H1 (cell line): ENCODE measurements at regions not wholly inside any gene's neighbourhood (a gene's known extent, or its start where the extent isn't known, plus 50 kb on each side); places are given as distances from the start of the nearest gene placed in this dataset.

Experiments used
- CTCF ChIA-PET: fragments of 300-600 bp; sonication (Branson Sonifier 250); formaldehyde crosslinking; loops from one replicate; lab custom pipeline; 2021; ENCODE audit not compliant: partially characterized antibody; lab: Charles Lee
- POLR2A ChIA-PET: fragments of 300-600 bp; sonication (Branson Sonifier 250); formaldehyde crosslinking; loops from one replicate; lab custom pipeline; 2021; ENCODE audit warnings: inconsistent platforms; ENCODE audit not compliant: partially characterized antibody; lab: Charles Lee
- DNase-seq, 2 experiments: peaks; one replicate each; pipeline versions ENCODE4 v3.0.0 to v3.0.0-alpha.2; 2010 to 2022; ENCODE audit warnings: low spot score in 2 of 2, low read depth in 1 of 2, mixed read lengths in 1 of 2
- FAIRE-seq: peaks from 2 replicates; lab custom pipeline; 2011; peaks lifted over from hg19 to GRCh38; lab: Jason Lieb, UNC
- H2AFZ ChIP-seq: 2 replicates; pipeline ENCODE4 v1.8.1; 2012; ENCODE audit warnings: low read length, inconsistent platforms
- H2AK5ac ChIP-seq: 2 replicates; pipeline ENCODE4 v1.6.1; 2013; ENCODE audit warnings: low read depth, low read length
- H2BK120ac ChIP-seq: replicated peaks from 2 replicates; pipeline ENCODE3; 2013; ENCODE audit warnings: low read depth, low read length, inconsistent platforms
- H2BK12ac ChIP-seq: 2 replicates; pipeline ENCODE4 v1.6.1; 2013; ENCODE audit warnings: low read depth, low read length
- H2BK15ac ChIP-seq: 2 replicates; pipeline ENCODE4 v1.6.1; 2013; ENCODE audit warnings: low read length
- H2BK20ac ChIP-seq: 2 replicates; pipeline ENCODE4 v1.6.1; 2013; ENCODE audit warnings: low read length
- H2BK5ac ChIP-seq: 2 replicates; pipeline ENCODE4 v1.6.1; 2013; ENCODE audit warnings: low read depth, low read length
- H3K14ac ChIP-seq: 2 replicates; pipeline ENCODE4 v1.6.1; 2013; ENCODE audit warnings: inconsistent platforms; ENCODE audit not compliant: insufficient read length
- H3K18ac ChIP-seq: 2 replicates; pipeline ENCODE4 v1.6.1; 2013; ENCODE audit warnings: low read length; ENCODE audit errors: extremely low read depth
- H3K23ac ChIP-seq: 2 replicates; pipeline ENCODE4 v1.6.1; 2013; ENCODE audit warnings: inconsistent platforms; ENCODE audit not compliant: insufficient read length
- H3K23me2 ChIP-seq: 2 replicates; pipeline ENCODE4 v1.6.1; 2013; ENCODE audit warnings: low read depth, low read length
- H3K27ac ChIP-seq: 2 replicates; pipeline ENCODE4 v1.6.1; 2011; ENCODE audit warnings: low read depth, low read length, inconsistent platforms
- H3K27me3 ChIP-seq, 4 experiments: replicated peaks in 1 of 4; 1 replicate in 1 of 4; 2 replicates in 3 of 4; pipeline versions ENCODE4 v1.6.1 to v1.8.1; 2011 to 2013; ENCODE audit warnings: low read length in 3 of 4, mild to moderate bottlenecking in 3 of 4, inconsistent platforms in 2 of 4, mixed read lengths in 2 of 4, moderate library complexity in 1 of 4; ENCODE audit not compliant: control insufficient read depth in 3 of 4, insufficient read depth in 3 of 4; ENCODE audit errors: extremely low read depth in 1 of 4
- H3K36me3 ChIP-seq, 4 experiments: 2 replicates each; pipeline versions ENCODE4 v1.6.1 to v1.8.1; 2011 to 2013; ENCODE audit warnings: mild to moderate bottlenecking in 4 of 4, low read length in 3 of 4, moderate library complexity in 2 of 4, control low read depth in 1 of 4, inconsistent platforms in 1 of 4; ENCODE audit not compliant: insufficient read depth in 4 of 4, control insufficient read depth in 2 of 4
- H3K4ac ChIP-seq: replicated peaks from 2 replicates; pipeline ENCODE3; 2013; ENCODE audit warnings: low read length, low read depth, mixed read lengths, inconsistent platforms; ENCODE audit not compliant: insufficient read length
- H3K4me1 ChIP-seq, 4 experiments: replicated peaks in 1 of 4; 1 replicate in 1 of 4; 2 replicates in 3 of 4; pipeline versions ENCODE4 v1.6.1 to v1.8.1; 2011 to 2013; ENCODE audit warnings: low read length in 3 of 4, inconsistent platforms in 2 of 4, mixed read lengths in 1 of 4; ENCODE audit not compliant: insufficient read depth in 4 of 4, control insufficient read depth in 3 of 4
- H3K4me2 ChIP-seq, 2 experiments: 2 replicates each; pipeline versions ENCODE4 v1.6.1 to v1.8.1; 2011 to 2013; ENCODE audit warnings: low read depth in 2 of 2, low read length in 2 of 2, control low read depth in 1 of 2, inconsistent platforms in 1 of 2, mild to moderate bottlenecking in 1 of 2; ENCODE audit not compliant: insufficient read depth in 1 of 2
- H3K4me3 ChIP-seq, 4 experiments: fragments of 200-600, 300-600 bp in 1 of 4; sonication (generic), shearing (Covaris generic), sonication (Bioruptor Twin) in 1 of 4; 2 replicates each; pipeline versions ENCODE4 v1.5.1 to v1.8.1; 2011 to 2016; ENCODE audit warnings: low read length in 4 of 4, low read depth in 3 of 4, control low read depth in 2 of 4, inconsistent platforms in 2 of 4, mild to moderate bottlenecking in 2 of 4, mixed read lengths in 1 of 4, moderate library complexity in 1 of 4; ENCODE audit not compliant: insufficient read depth in 2 of 4; ENCODE audit errors: extremely low read depth in 1 of 4
- H3K56ac ChIP-seq: replicated peaks from 2 replicates; pipeline ENCODE3; 2013; ENCODE audit warnings: low read depth, mild to moderate bottlenecking, mixed read lengths, low read length, inconsistent platforms; ENCODE audit not compliant: insufficient read length
- H3K79me1 ChIP-seq: 2 replicates; pipeline ENCODE4 v1.6.1; 2013; ENCODE audit warnings: low read depth, low read length, control low read depth
- H3K79me2 ChIP-seq, 2 experiments: 2 replicates each; pipeline versions ENCODE4 v1.6.1 to v1.8.1; 2012 to 2013; ENCODE audit warnings: low read length in 2 of 2, mild to moderate bottlenecking in 2 of 2, inconsistent platforms in 1 of 2; ENCODE audit not compliant: insufficient read depth in 2 of 2, control insufficient read depth in 1 of 2
- H3K9ac ChIP-seq, 4 experiments: replicated peaks in 1 of 4; 1 replicate in 1 of 4; 2 replicates in 3 of 4; pipeline versions ENCODE4 v1.6.1 to v1.8.1; 2011 to 2013; ENCODE audit warnings: low read depth in 3 of 4, low read length in 3 of 4, control low read depth in 2 of 4, mild to moderate bottlenecking in 2 of 4, moderate library complexity in 2 of 4, inconsistent platforms in 1 of 4; ENCODE audit errors: extremely low read depth in 1 of 4
- H3K9me3 ChIP-seq, 2 experiments: 2 replicates each; pipeline versions ENCODE4 v1.6.1 to v1.8.1; 2012 to 2013; ENCODE audit warnings: mild to moderate bottlenecking in 2 of 2, moderate library complexity in 2 of 2, control low read depth in 1 of 2, inconsistent platforms in 1 of 2, low read depth in 1 of 2, low read length in 1 of 2, mixed read lengths in 1 of 2; ENCODE audit not compliant: insufficient read depth in 2 of 2
- H4K20me1 ChIP-seq, 2 experiments: replicated peaks in 1 of 2; 2 replicates each; pipeline versions ENCODE3 to v1.8.1; 2011 to 2013; ENCODE audit warnings: inconsistent platforms in 2 of 2, low read length in 2 of 2, mild to moderate bottlenecking in 1 of 2; ENCODE audit not compliant: insufficient read depth in 2 of 2, control insufficient read depth in 1 of 2
- H4K5ac ChIP-seq: 2 replicates; pipeline ENCODE4 v1.6.1; 2013; ENCODE audit warnings: low read length, low read depth, mixed read lengths, inconsistent platforms; ENCODE audit not compliant: insufficient read length
- H4K8ac ChIP-seq: 2 replicates; pipeline ENCODE4 v1.8.0; 2013; ENCODE audit warnings: mild to moderate bottlenecking, moderate library complexity, low read length, inconsistent platforms; ENCODE audit not compliant: insufficient read depth; ENCODE audit errors: extremely low read depth
- H4K91ac ChIP-seq: replicated peaks from 2 replicates; pipeline ENCODE3; 2013; ENCODE audit warnings: low read length, mixed read lengths, inconsistent platforms; ENCODE audit not compliant: insufficient read length
- BACH1 ChIP-seq: IDR thresholded peaks from 2 replicates; pipeline ENCODE4 v1.6.1; 2012; ENCODE audit warnings: low read length, improper control_type of control experiment
- SIN3A ChIP-seq, 2 experiments: IDR thresholded peaks in 1 of 2; conservative IDR thresholded peaks in 1 of 2; 2 replicates each; pipeline ENCODE4 v1.6.1; 2011 to 2012; ENCODE audit warnings: low read length in 2 of 2, improper control_type of control experiment in 1 of 2, low read depth in 1 of 2, mild to moderate bottlenecking in 1 of 2
- TAF7 ChIP-seq: optimal IDR thresholded peaks from 2 replicates; pipeline ENCODE3; 2011; ENCODE audit warnings: low read depth, mild to moderate bottlenecking, inconsistent platforms, low read length, moderate library complexity, borderline replicate concordance
- WGBS, 2 experiments: shearing (Covaris generic) in 1 of 2; methylation state at CpG; one replicate each; pipeline versions ENCODE4 v1.1.6 to v1.1.7; 2013 to 2015; ENCODE audit warnings: low lambda C conversion rate in 2 of 2, mixed read lengths in 2 of 2, inconsistent platforms in 1 of 2, low coverage in 1 of 2, missing lambda C conversion rate in 1 of 2; ENCODE audit not compliant: insufficient replicate concordance in 2 of 2, insufficient coverage in 1 of 2, insufficient read length in 1 of 2; ENCODE audit errors: extremely low coverage in 1 of 2, missing lambda C conversion rate in 1 of 2; 5-methylcytosine and 5-hydroxymethylcytosine counted together

GRCh38 chr2:19815746-19816145 lies 86.0 kb downstream of the TTC32 start:
- Histone ChIP-seq H3K9me3 (no peaks in the 10 kb centered on the region), H4K91ac (no peak overlapping the region), H3K23me2 (no peaks in the 10 kb centered on the region), H2BK120ac (no peak overlapping the region), H3K4me1 (no peaks in the 10 kb centered on the region), H4K8ac (no peak overlapping the region), H3K56ac (no peak overlapping the region), H3K14ac (no peak overlapping the region), H3K4me2 (no peak overlapping the region), H3K27me3 (no peaks in the 10 kb centered on the region), H3K79me1 (no peaks in the 10 kb centered on the region), H2BK15ac (no peak overlapping the region), H3K36me3 (no peaks in the 10 kb centered on the region), H2AFZ (no peak overlapping the region), H3K79me2 (no peaks in the 10 kb centered on the region), H3K4me3 (no peak overlapping the region), H2BK20ac (no peak overlapping the region), H3K27ac (no peak overlapping the region), H2BK5ac (no peak overlapping the region), H3K4ac (no peak overlapping the region), H2AK5ac (no peak overlapping the region), H3K23ac (no peak overlapping the region), H4K20me1 (no peaks in the 10 kb centered on the region), H4K5ac (no peak overlapping the region), H3K9ac (no peak overlapping the region), H3K18ac (no peak overlapping the region), H2BK12ac (no peak overlapping the region)
- FAIRE-seq: no peak
- DNase-seq: no peak
- ChIA-PET CTCF (interaction anchor here (0.8 to 0.9 kb wide), 2 partner anchors 8 to 47 kb away, joined by 3 read pairs; no protein-coding TSS in a partner anchor), POLR2A (no interaction called here)
- TF ChIP-seq BACH1 (no peak), TAF7 (no peak), SIN3A (conservative IDR thresholded peaks at IDR 0.05 in 1 of 2, IDR thresholded peaks at IDR 0.05 in 1 of 2; ENCODE audit: low read depth in 1 of 2, low read length in 2 of 2) (no peak)
- WGBS, 2 experiments: 79% methylated on average over 1 of the region's 1 CpG; no CpG with 5 or more reads in 1 of the 2 experiments
